ENCODE measurements at regions not wholly inside any gene's neighbourhood (a gene's known extent, or its start where the extent isn't known, plus 50 kb on each side); places are given as distances from the start of the nearest gene placed in this dataset.

DNA sequence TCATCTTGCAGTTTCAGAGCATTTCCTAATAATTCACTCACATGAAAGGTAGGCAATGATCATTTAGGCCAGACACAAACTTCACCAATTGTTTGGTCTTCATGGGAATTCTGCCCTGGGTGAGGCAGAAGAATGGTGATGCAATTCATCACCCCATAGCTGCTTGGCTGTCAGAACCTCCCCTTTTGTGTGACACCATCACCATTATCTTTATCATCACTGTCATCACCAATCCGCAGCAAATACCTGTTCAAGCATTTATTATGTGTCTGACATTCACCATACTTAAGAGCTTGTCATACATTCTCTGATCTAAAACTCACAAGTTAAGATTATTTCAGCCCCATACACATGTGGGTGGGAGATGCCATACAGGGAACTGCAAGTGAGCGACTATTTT lies 799.5 kb upstream of the LRRN3 start:
- H3K27ac ChIP-seq (ENCODE audit: low read depth, low read length), result no peak overlapping the region
- H3K36me3 ChIP-seq (ENCODE audit: control insufficient read depth, low read length), result no peaks in the 10 kb centered on the region
- H3F3A ChIP-seq (ENCODE audit: control insufficient read depth, insufficient read depth), result no peaks in the 10 kb centered on the region
- no peaks in the 10 kb centered on the region for H4K20me1 ChIP-seq (ENCODE audit: control insufficient read depth, insufficient read depth, low read depth, low read length)
- H3K9me2 ChIP-seq (replicated peaks; ENCODE audit: control insufficient read depth, low read length), result no peaks in the 10 kb centered on the region
- TF ChIP-seq EZH2phosphoT487 (IDR thresholded peaks at IDR 0.05; ENCODE audit: borderline replicate concordance, low read length) (no peak), CTCF (IDR thresholded peaks at IDR 0.05; ENCODE audit: low read depth, low read length, poor library complexity, severe bottlenecking) (no peak)
- H3K4me3 ChIP-seq (ENCODE audit: low read length), result no peak overlapping the region
- H3K27me3 ChIP-seq (ENCODE audit: control insufficient read depth, low read length), result no peaks in the 10 kb centered on the region
- no peaks in the 10 kb centered on the region for H3K9me3 ChIP-seq (ENCODE audit: control insufficient read depth, insufficient read depth, low read length)
- no peak overlapping the region for H3K4me2 ChIP-seq (ENCODE audit: low read length)
- no peaks in the 10 kb centered on the region for H3K4me1 ChIP-seq (ENCODE audit: control insufficient read depth, low read length)
- H3K79me2 ChIP-seq (ENCODE audit: control insufficient read depth, low read length), result no peaks in the 10 kb centered on the region

DNA sequence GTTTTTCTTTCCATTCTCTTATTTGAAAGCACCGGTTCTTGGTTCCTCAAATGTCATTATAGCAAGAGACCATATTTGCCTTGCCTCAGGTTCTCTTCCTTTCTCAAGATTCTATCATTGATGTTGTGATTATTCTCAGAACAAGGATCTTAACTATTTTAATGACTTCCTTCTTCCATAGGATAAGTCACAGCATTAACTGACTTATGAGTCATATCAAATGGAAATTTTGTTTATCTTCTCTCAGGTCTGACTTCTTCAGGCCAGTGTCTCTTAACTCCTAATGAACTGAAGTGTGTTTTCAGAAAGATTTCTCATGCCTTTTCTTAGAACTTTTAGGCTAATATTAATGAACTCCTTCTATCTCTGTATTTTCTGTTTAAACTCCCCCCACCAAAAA lies 794.6 kb upstream of the LRRN3 start:
- H3K4me1 ChIP-seq (ENCODE audit: control insufficient read depth, low read length), result no peaks in the 10 kb centered on the region
- H3K4me3 ChIP-seq (ENCODE audit: low read length), result no peak overlapping the region
- H3K79me2 ChIP-seq (ENCODE audit: control insufficient read depth, low read length), result no peaks in the 10 kb centered on the region
- no peak overlapping the region for H3K4me2 ChIP-seq (ENCODE audit: low read length)
- TF ChIP-seq CTCF (IDR thresholded peaks at IDR 0.05; ENCODE audit: low read depth, low read length, poor library complexity, severe bottlenecking) (no peak), EZH2phosphoT487 (IDR thresholded peaks at IDR 0.05; ENCODE audit: borderline replicate concordance, low read length) (no peak)
- H4K20me1 ChIP-seq (ENCODE audit: control insufficient read depth, insufficient read depth, low read depth, low read length), result no peaks in the 10 kb centered on the region
- no peaks in the 10 kb centered on the region for H3K27me3 ChIP-seq (ENCODE audit: control insufficient read depth, low read length)
- H3F3A ChIP-seq (ENCODE audit: control insufficient read depth, insufficient read depth), result no peaks in the 10 kb centered on the region
- no peaks in the 10 kb centered on the region for H3K9me3 ChIP-seq (ENCODE audit: control insufficient read depth, insufficient read depth, low read length)
- H3K27ac ChIP-seq (ENCODE audit: low read depth, low read length), result no peak overlapping the region
- no peaks in the 10 kb centered on the region for H3K36me3 ChIP-seq (ENCODE audit: control insufficient read depth, low read length)
- H3K9me2 ChIP-seq (replicated peaks; ENCODE audit: control insufficient read depth, low read length), result no peaks in the 10 kb centered on the region

GRCh38 chr7:110307776-110308175 lies 783.2 kb upstream of the LRRN3 start:
- no peaks in the 10 kb centered on the region for H3K9me2 ChIP-seq (replicated peaks; ENCODE audit: control insufficient read depth, low read length)
- no peak overlapping the region for H3K4me3 ChIP-seq (ENCODE audit: low read length)
- no peaks in the 10 kb centered on the region for H3F3A ChIP-seq (ENCODE audit: control insufficient read depth, insufficient read depth)
- H3K9me3 ChIP-seq (ENCODE audit: control insufficient read depth, insufficient read depth, low read length), result no peaks in the 10 kb centered on the region; the same call in 1 of the 2 replicates
- H3K27ac ChIP-seq (ENCODE audit: low read depth, low read length), result no peak overlapping the region
- H3K36me3 ChIP-seq (ENCODE audit: control insufficient read depth, low read length), result no peaks in the 10 kb centered on the region
- no peak for TF ChIP-seq CTCF (IDR thresholded peaks at IDR 0.05; ENCODE audit: low read depth, low read length, poor library complexity, severe bottlenecking)
- TF ChIP-seq EZH2phosphoT487 (IDR thresholded peaks at IDR 0.05; ENCODE audit: borderline replicate concordance, low read length), result no peak
- H3K27me3 ChIP-seq (ENCODE audit: control insufficient read depth, low read length), result no peaks in the 10 kb centered on the region
- no peak overlapping the region for H3K4me2 ChIP-seq (ENCODE audit: low read length)
- no peaks in the 10 kb centered on the region for H4K20me1 ChIP-seq (ENCODE audit: control insufficient read depth, insufficient read depth, low read depth, low read length)
- no peaks in the 10 kb centered on the region for H3K79me2 ChIP-seq (ENCODE audit: control insufficient read depth, low read length)
- H3K4me1 ChIP-seq (ENCODE audit: control insufficient read depth, low read length), result no peaks in the 10 kb centered on the region

DNA sequence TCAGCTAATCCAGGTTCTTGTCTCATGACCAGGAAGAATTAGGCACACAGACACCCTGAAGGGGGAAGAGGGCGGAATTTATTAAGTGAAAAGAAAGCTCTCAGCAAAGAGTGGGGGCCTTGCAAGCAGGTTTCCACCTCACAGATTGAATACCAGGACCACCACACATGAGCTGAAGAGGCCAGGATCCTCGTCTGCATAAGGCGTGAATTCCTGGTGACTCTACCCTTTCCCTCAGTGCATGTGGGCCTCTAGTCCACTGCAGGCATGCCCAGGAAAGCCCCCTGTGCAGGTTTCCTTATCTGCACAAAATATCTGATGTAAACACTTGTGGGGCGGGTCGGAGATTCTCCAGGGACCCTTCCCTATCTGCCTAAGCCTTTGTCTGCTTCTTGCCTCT lies 782.1 kb upstream of the LRRN3 start:
- Histone ChIP-seq H3K9me2 (replicated peaks; ENCODE audit: control insufficient read depth, low read length) (no peaks in the 10 kb centered on the region), H3K4me1 (ENCODE audit: control insufficient read depth, low read length) (no peaks in the 10 kb centered on the region), H3K27me3 (ENCODE audit: control insufficient read depth, low read length) (no peaks in the 10 kb centered on the region), H3K27ac (ENCODE audit: low read depth, low read length) (no peak overlapping the region), H3K79me2 (ENCODE audit: control insufficient read depth, low read length) (no peaks in the 10 kb centered on the region), H3K4me2 (ENCODE audit: low read length) (no peak overlapping the region), H3K9me3 (ENCODE audit: control insufficient read depth, insufficient read depth, low read length) (no peaks in the 10 kb centered on the region; the same call in 1 of the 2 replicates), H3F3A (ENCODE audit: control insufficient read depth, insufficient read depth) (no peaks in the 10 kb centered on the region), H3K4me3 (ENCODE audit: low read length) (no peak overlapping the region), H3K36me3 (ENCODE audit: control insufficient read depth, low read length) (no peaks in the 10 kb centered on the region), H4K20me1 (ENCODE audit: control insufficient read depth, insufficient read depth, low read depth, low read length) (no peaks in the 10 kb centered on the region)
- TF ChIP-seq CTCF (IDR thresholded peaks at IDR 0.05; ENCODE audit: low read depth, low read length, poor library complexity, severe bottlenecking) (no peak), EZH2phosphoT487 (IDR thresholded peaks at IDR 0.05; ENCODE audit: borderline replicate concordance, low read length) (no peak)
